Erythroblast (primary cell): ENCODE measurements at regions not wholly inside any gene's neighbourhood (a gene's known extent, or its start where the extent isn't known, plus 50 kb on each side); places are given as distances from the start of the nearest gene placed in this dataset.
"Not testable (repeated sequence)": the region's sequence is repeated elsewhere in the genome, so short reads cannot be mapped to it uniquely, and the experiment has no call there.

ENCODE experiments used
- DNase-seq, 2 experiments: peaks; one replicate each; lab custom pipeline; 2025; lab: John Stamatoyannopoulos, UW
- GATA1 ChIP-seq: IDR thresholded peaks from 2 replicates; pipeline ENCODE4 v1.6.1; 2011; ENCODE audit warnings: low read depth, mild to moderate bottlenecking, control low read depth, low read length, moderate library complexity
- POLR2A ChIP-seq: IDR thresholded peaks from 2 replicates; pipeline ENCODE4 v1.6.1; 2011; ENCODE audit warnings: mild to moderate bottlenecking, low read length

DNA sequence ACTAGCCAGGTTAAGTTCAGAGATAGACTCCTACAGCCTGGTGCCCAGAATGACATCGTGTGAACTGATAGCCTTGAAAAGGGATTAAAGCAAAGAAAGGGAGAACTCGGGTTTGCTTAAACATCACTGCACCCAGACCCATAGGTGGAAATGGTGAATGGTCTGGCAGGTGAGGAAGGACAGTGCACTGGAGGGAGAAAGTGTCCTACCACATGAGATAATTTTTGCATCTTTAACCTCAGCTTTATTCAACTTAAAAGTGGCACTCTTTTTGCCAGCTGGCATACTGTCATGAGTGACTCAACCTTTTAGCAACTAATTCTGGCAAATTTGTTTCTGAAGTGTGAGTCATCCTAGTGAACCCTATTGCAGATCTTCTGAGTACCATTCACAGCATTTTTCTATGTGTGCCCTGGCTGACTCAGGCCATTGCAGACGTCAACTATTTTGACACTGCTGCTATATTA, 53.0 kb upstream of the DAPP1 start:
- peak in 1 of 2 experiments; percentile 2 for DNase-seq
- TF ChIP-seq POLR2A, result no peak
- TF ChIP-seq GATA1, result no peak

DNA sequence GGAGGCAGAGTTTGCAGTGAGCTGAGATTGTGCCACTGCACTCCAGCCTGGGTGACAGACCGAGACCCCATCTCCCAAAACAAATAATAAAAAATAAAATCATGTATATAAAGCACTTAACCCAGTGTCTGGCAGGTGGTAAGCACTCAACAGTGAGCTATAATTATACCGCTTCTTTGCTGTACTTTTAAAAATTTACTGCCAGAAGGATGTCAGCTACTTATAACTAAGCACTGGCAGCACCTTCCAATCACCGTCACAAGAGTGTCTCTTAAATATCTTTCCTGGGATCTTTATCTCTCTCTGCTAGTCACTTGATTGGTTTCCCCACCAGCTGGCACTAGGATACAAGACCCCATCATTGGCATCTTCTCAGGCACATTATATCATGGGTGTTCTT, 53.9 kb upstream of the DAPP1 start:
- TF ChIP-seq POLR2A (no peak), GATA1 (no peak)
- no peak for DNase-seq

DNA sequence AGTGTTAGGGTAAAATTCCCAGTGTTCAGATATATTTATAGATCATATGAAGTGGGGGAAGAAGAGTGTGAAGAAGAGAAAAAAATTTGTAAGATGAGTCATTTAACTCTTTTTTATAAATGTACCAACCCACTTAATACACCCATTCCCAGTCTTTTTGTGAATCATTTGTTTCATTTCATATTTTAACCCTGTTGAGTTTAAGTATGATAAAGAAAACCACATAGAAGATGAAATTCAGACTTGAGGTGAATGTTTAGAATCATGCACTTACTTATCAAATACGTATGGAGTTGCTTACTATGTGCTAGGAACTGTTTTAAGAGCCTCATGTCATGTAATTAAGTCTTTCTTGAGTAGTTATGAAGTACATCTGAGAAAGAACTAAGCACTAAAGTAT, 56.6 kb upstream of the DAPP1 start:
- DNase-seq, result no peak
- TF ChIP-seq POLR2A, result no peak
- TF ChIP-seq GATA1, result no peak

- no peak for TF ChIP-seq GATA1
- TF ChIP-seq POLR2A, result no peak
- DNase-seq, result no peak
These were observed 57.2 kb upstream of the DAPP1 start for GRCh38 chr4:99759346-99759984.

GRCh38 chr4:99755223-99755944, 61.2 kb upstream of the DAPP1 start:
- DNase-seq, result no peak
- TF ChIP-seq POLR2A, result no peak
- TF ChIP-seq GATA1, result no peak

GRCh38 chr4:99754756-99755155, 61.9 kb upstream of the DAPP1 start:
- no peak for DNase-seq
- TF ChIP-seq POLR2A (no peak), GATA1 (no peak)

GRCh38 chr4:99753931-99754330, 62.7 kb upstream of the DAPP1 start:
- TF ChIP-seq POLR2A (no peak), GATA1 (no peak)

DNA sequence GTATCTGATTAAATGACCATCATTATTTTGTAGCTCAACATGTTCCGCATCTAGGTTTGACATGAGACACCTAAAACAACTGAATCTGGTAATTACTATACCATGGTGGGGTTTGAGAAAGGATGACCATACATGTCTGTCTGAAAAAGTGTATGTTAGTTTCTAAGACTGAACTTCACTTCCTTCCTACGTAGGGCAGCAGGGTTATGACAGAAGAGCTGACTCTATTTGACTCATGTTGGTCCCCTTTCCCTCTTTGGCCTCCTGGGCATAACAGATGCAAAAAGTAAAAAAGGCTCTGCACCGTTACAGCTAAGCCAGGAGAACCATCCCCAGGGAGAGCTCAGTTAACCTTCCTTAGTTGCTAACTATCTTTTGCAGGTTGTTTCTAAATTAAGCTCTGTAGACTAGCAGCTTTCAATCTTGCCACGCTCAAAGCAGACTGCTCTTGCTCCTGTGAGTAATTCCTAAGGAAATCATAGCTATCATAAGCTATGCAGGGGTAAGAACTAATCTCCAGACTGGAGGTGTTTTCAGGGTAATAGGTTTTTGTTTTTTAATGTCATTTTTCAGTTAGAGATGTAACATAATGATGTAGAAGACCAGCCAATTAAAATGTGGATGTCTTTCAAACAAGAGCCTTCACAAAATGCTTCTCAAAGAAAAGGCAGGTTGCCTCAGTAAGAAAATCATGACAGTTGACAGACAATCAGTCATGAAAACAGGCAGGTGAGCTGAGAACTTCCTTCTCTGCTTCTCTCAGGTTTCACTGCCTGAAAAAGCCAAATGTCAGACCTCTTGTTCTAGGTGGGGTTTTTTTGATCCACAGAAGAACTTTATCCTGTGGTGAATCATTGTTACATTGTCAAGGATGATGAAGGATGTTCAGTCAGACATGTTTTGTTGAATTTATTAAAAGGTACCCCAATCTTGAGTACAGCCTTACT, 66.9 kb upstream of the DAPP1 start:
- TF ChIP-seq POLR2A (no peak), GATA1 (no peak)
- DNase-seq, result no peak

More at GRCh38 chr4:99753931-99754330, 62.7 kb upstream of the DAPP1 start:
- no peak for DNase-seq

DNA sequence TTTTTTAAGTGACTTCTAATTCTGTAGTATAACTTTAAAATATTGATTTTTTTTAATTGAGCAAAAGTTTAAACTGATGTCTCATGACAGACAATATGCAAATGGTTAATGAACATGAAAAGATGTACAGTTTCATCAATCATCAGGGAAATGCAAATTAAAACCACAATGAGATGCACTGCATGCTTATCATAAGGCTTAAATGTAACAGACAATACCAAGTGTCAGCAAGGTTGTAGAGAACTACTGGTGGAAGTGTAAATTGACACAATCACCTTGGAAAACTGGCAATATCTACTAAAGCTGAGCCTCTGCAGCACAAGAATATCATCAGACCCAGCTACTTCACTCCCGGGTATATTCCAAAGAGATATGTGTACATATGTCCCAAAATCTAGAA, 70.2 kb upstream of the DAPP1 start:
- no peak for DNase-seq
- TF ChIP-seq POLR2A (no peak), GATA1 (no peak)

- DNase-seq, result no peak
- no peak for TF ChIP-seq GATA1
- no peak for TF ChIP-seq POLR2A
These were observed 79.2 kb upstream of the C4orf54 start for GRCh38 chr4:99736846-99737245.

GRCh38 chr4:99735822-99736221, 78.2 kb upstream of the C4orf54 start:
- TF ChIP-seq GATA1, result no peak
- TF ChIP-seq POLR2A, result no peak
- no peak for DNase-seq

DNA sequence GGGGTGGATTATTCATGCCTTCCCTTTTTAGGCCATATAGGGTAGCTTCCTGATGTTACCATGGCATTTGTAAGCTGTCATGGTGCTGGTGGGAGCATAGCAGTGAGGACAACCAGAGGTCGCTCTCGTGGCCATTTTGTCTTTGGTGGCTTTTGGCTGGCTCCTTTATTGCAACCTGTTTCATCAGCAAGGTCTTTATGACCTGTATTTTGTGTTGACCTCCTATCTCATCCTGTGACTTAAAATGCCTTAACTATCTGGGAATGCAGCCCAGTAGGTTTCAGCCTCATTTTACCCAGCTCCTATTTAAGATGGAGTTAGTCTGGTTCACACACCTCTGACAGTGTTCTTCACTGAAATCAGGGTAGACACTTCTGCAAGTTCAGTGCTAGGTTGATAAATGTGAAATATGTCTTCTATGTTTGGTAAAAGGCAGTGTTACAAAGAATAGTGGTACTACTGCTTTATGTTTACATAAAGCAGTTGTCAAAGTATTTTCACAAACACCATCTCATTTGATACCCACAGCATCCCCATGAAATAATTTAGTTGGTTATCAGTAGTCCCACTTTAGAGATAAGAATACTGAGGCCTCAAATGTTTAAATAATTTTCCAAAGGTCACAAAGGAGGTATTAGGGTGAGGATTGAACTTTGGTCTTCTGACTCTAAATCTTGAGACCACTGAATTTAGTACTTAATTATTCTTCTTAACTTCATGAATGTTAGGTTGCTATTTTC, 77.1 kb upstream of the C4orf54 start:
- peak; percentile 12 to 44 for DNase-seq
- no peak for TF ChIP-seq GATA1

DNA sequence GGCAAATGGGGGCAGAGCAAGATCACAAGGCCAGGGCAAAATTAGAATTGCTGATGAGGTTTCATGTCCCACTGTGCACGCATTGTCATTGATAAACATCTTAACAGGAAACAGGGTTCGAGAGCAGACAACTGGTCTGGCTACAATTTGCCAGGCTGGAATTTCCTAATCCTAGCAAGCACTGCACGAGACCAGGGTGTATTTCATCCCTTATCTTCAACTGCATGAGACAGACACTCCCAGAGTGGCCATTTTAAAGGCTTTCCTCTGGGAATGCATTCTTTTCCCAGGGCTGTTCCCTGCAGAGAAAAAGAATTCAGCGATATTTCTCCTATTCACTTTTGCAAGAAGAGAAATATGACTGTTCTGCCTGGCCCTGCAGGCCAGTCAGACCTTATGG, 75.8 kb upstream of the C4orf54 start:
- DNase-seq, result not testable (repeated sequence)

- TF ChIP-seq GATA1 (no peak), POLR2A (no peak)
- DNase-seq, result no peak
These were observed 71.6 kb upstream of the C4orf54 start for GRCh38 chr4:99729186-99729585.
